GM18505 (cell line): ENCODE measurements at regions not wholly inside any gene's neighbourhood (a gene's known extent, or its start where the extent isn't known, plus 50 kb on each side); places are given as distances from the start of the nearest gene placed in this dataset.

ENCODE experiments used
- ATAC-seq: cut with Tn5 transposase; IDR thresholded peaks from one replicate; pipeline ENCODE4 v1.9.1; 2021; ENCODE audit not compliant: unreplicated experiment
- POLR2A ChIP-seq: IDR thresholded peaks from 4 replicates; pipeline ENCODE4 v1.6.1; 2011; ENCODE audit warnings: borderline replicate concordance; ENCODE audit not compliant: insufficient read depth, insufficient read length; ENCODE audit errors: extremely low read depth

DNA sequence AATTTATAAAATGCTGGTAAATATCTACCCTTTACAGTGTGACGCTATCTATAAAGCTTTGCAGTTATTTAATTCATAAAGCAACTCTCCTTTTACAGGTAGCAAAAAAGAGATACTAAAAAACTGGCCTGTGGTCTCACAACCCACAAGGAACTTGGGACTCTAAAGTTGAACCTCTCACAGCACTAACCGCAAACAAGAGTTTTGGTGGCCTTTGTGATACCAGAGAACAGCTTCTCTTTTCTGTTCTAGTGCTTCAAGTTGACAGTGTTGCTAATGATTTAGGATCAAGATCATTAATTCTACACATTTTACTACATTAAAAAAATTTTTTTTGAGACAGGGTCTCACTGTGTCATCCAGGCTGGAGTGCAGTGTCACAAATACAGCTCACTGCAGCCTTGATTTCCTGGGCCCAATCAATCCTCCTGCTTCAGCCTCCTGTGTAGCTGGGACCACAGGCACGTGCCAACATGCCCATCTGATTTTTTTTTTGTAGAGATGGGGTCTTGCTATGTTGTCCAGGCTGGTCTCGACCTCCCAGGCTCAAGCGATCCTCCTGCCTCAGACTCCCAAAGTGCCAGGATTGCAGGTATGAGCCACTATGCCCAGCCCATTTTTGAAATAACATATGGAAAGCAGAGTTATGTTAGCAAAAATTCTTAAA lies 56.0 kb upstream of the ST8SIA6 start:
- no peak for TF ChIP-seq POLR2A
- peak; percentile 52 for ATAC-seq

DNA sequence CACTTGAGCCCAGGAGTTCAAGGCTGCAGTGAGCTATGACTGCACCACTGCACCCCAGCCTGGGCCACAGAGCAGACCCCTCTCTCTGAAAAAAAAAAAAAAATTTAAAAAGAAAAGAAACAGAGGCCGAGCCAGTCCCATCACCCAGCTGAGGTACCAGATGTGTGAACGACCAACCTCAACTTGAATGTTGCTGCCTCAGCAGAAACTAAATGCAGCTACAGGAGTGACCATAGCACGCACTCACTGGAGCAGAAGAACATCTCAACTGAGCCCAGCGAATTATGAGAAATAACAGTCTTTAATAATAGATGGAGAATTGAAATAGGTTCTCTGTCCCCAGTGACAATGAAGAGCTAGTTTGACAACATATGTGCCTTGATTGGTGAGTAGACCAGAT lies 53.1 kb upstream of the ST8SIA6 start:
- TF ChIP-seq POLR2A: no peak
- no peak for ATAC-seq

DNA sequence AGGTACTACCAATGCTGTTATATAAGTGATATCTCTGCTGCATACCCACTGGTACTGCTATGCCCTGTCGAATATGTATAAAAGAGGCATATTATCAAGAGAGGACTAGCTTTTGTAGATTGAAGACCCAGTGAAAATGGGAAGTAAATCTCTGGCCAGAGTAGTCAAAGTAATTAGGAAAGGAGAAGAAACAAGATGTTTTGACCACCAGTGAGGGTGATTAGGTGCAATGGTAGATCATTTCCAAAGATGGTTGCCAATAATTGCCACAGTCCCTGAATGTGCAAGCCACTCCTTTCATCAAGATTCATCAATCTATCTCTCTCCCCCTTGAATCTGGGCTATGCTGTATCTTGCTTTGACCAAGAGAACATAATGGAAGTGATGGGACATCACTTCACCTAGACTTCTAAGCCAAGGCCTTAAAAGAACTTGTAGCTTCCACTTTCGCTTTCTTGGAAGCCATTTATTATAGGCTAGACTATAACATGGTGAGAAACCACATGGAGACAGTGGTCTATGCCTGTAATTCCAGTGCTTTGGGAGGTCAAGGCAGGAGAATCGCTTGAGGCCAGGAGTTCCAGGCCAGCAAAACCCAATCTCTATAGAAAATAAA lies 52.6 kb upstream of the ST8SIA6 start:
- TF ChIP-seq POLR2A: no peak
- ATAC-seq: no peak

DNA sequence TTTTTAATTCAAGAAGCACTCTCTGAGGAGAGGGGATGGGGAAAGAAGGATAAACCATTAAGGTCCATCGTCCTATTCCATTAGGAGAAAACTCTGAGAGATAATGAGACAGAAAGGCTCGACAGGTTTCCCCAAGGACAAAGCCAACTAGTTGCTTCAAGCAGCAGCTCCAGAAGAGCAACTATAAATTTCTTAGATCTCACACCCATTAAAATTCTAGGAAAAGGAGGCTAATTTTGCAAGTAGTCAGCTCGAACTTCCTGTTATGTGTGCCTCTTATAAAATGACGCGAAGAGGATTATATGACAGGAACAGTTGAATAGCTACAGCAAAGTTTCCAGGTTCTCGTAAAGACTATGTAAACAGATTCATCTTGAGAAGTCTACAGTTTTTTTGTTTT lies 52.0 kb upstream of the ST8SIA6 start:
- no peak for TF ChIP-seq POLR2A
- ATAC-seq: no peak

DNA sequence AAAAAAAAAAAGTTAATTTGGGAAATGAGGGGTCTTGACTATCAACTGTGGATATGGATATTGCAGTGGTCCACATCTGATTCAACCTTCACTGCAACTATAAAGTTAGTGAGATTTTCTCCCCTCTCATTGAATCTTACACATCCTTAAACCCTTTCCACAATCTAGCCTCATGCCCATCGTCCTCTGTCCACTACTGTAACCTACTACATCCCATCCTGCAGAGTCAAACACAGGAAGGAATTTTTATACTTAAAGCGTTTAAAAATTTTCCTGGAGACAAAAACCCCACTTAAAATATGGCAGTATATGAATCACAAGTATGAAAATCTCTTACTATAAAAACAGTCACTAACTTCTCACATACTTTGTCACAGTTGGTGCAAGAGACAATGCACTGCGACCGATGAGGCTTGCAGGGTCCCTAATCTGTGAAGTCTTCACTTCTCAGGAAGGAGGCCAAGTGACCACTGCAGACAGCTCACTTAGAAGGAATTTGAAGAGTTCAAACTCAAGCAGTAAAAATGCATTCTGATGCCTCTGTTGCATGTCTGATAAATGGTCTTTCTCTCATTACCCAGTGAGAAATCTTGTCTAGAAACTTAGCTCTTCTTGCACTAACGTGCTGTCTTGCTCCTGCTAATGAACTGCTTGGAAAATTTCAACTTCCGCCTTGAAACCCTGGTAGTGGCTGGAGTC lies 50.3 kb upstream of the ST8SIA6 start:
- ATAC-seq: no peak
- no peak for TF ChIP-seq POLR2A
